ENCODE measurements at regions not wholly inside any gene's neighbourhood (a gene's known extent, or its start where the extent isn't known, plus 50 kb on each side); places are given as distances from the start of the nearest gene placed in this dataset.

GRCh38 chr10:126813432-126813831 lies 91.8 kb upstream of the DOCK1 start:
- no peaks in the 10 kb centered on the region for H3K36me3 Mint-ChIP-seq
- DNase-seq: no peak
- peaks cover 5% of the 10 kb centered on the region for H3K9me3 Mint-ChIP-seq
- H3K27ac Mint-ChIP-seq: no peak overlapping the region
- peaks cover 7% of the 10 kb centered on the region for H3K27me3 Mint-ChIP-seq
- H3K4me3 Mint-ChIP-seq: no peak overlapping the region
- H3K4me1 Mint-ChIP-seq: no peaks in the 10 kb centered on the region

DNA sequence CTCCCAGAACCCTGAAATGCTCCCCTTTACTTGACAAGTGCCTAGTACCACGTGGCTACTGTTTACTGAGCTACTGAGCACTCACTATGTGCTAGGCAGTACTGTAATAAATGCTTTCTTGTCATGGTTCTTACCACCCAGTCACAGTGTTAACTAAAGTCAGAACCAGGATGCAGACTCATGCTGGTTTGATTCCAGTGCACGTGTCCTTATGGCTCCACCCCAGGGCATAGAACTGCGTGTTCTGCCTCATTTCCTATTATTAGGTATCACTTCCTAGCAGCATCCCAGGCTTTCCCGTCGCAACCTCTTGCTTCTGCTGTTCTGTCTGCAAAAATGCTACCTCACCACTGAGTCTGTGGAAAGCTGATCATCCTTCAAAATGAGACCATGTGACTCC lies 71.7 kb upstream of the DOCK1 start:
- Mint-ChIP-seq H3K4me3 (no peak overlapping the region), H3K36me3 (no peaks in the 10 kb centered on the region), H3K4me1 (no peaks in the 10 kb centered on the region), H3K27ac (no peak overlapping the region), H3K27me3 (peaks cover 6% of the 10 kb centered on the region), H3K9me3 (peaks cover 2% of the 10 kb centered on the region)
- DNase-seq: no peak

GRCh38 chr10:126836009-126836408 lies 69.2 kb upstream of the DOCK1 start:
- Mint-ChIP-seq H3K36me3 (no peaks in the 10 kb centered on the region), H3K27ac (no peak overlapping the region), H3K4me1 (no peaks in the 10 kb centered on the region), H3K9me3 (no peaks in the 10 kb centered on the region), H3K27me3 (no peaks in the 10 kb centered on the region), H3K4me3 (no peak overlapping the region)
- DNase-seq: no peak

- Mint-ChIP-seq H3K9me3 (no peaks in the 10 kb centered on the region), H3K27ac (no peak overlapping the region), H3K4me1 (no peaks in the 10 kb centered on the region), H3K36me3 (no peaks in the 10 kb centered on the region), H3K4me3 (no peak overlapping the region), H3K27me3 (no peaks in the 10 kb centered on the region)
- no peak for DNase-seq
Measured at GRCh38 chr10:126838316-126838715, 66.9 kb upstream of the DOCK1 start.

- Mint-ChIP-seq H3K36me3 (no peaks in the 10 kb centered on the region), H3K9me3 (no peaks in the 10 kb centered on the region), H3K4me3 (no peak overlapping the region), H3K27ac (no peak overlapping the region), H3K27me3 (no peaks in the 10 kb centered on the region), H3K4me1 (no peaks in the 10 kb centered on the region)
- no peak for DNase-seq
Measured at GRCh38 chr10:126839094-126839761, 66.0 kb upstream of the DOCK1 start.

GRCh38 chr10:126840576-126841135 lies 64.6 kb upstream of the DOCK1 start:
- Mint-ChIP-seq H3K27me3 (no peaks in the 10 kb centered on the region), H3K9me3 (no peaks in the 10 kb centered on the region), H3K27ac (no peak overlapping the region), H3K4me3 (no peak overlapping the region), H3K4me1 (no peaks in the 10 kb centered on the region), H3K36me3 (no peaks in the 10 kb centered on the region)
- no peak for DNase-seq

DNA sequence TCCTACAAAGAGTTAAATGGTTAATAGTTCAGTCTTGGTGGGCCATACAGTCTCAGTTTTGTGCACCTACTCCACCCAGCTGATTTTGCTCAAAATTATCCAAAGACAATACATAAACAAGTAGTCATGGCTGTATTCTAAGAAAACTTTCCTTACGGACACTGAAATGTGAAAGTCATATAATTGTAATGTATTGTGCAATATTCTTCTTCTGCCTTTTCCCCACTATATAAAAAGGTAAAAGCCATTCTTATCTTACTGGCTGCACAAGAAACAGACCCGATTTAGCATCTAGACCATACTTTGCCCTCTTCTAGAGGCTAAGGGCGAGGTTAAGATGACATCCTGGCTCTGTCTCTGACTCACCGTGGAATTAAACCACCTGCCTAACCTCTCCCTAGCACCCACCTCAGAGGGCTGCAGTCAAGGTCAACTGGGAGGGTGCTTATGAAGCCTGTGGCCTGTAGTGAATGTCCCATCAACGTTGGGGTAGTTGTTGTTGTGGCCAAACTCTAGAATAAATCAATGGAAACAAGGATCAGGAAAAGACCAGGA lies 63.8 kb upstream of the DOCK1 start:
- H3K4me3 Mint-ChIP-seq: no peak overlapping the region
- no peaks in the 10 kb centered on the region for H3K4me1 Mint-ChIP-seq
- no peak overlapping the region for H3K27ac Mint-ChIP-seq
- H3K36me3 Mint-ChIP-seq: no peaks in the 10 kb centered on the region
- H3K9me3 Mint-ChIP-seq: no peaks in the 10 kb centered on the region
- DNase-seq: no peak
- no peaks in the 10 kb centered on the region for H3K27me3 Mint-ChIP-seq

DNA sequence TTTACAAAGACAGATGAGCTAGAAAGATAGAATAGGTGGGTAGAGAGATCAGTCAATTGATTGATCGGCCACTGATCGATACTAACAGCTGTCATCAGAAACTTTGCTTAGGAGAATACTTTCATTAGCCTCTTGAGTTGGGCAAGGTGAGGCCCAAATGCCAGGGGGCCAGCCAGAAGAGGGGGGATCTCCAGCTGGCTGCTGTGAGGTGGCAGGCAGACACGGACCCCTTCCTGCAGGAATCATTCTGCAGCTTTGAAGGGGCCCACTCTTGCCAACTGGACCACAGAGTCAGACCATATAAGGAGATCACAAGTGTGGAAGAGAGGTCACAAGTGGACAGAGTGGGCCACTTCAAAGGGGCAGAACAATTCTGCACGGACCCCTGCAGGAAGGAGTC lies 62.9 kb upstream of the DOCK1 start:
- no peak overlapping the region for H3K27ac Mint-ChIP-seq

DNA sequence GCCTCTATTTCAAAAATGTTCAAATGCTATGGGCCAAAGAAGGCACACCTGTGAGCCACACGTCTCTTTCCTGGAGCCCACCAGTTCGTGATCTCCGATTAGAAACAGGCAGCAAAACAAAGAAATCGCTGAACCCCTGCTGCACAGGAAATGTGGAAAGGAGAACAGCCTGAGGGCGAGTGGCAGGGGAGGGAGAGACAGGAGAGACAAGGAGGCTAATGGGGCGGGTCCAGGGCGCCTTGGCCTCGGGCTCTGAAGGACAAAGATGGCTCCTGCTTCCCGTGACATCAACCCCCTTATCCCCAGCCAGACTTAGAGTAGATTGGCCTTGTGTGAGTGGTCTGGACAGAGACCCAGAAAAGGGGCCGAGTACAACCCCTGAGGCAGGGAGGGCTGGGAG lies 62.4 kb upstream of the DOCK1 start:
- no peaks in the 10 kb centered on the region for H3K4me1 Mint-ChIP-seq
- no peak overlapping the region for H3K4me3 Mint-ChIP-seq
- no peaks in the 10 kb centered on the region for H3K36me3 Mint-ChIP-seq
- no peak for DNase-seq
- no peaks in the 10 kb centered on the region for H3K9me3 Mint-ChIP-seq
- no peak overlapping the region for H3K27ac Mint-ChIP-seq
- no peaks in the 10 kb centered on the region for H3K27me3 Mint-ChIP-seq

More for the DNA sequence above, 62.9 kb upstream of the DOCK1 start:
- Mint-ChIP-seq H3K4me3 (no peak overlapping the region), H3K4me1 (no peaks in the 10 kb centered on the region), H3K36me3 (no peaks in the 10 kb centered on the region), H3K9me3 (no peaks in the 10 kb centered on the region), H3K27me3 (no peaks in the 10 kb centered on the region)
- DNase-seq: no peak

- Mint-ChIP-seq H3K27me3 (no peaks in the 10 kb centered on the region), H3K4me1 (no peaks in the 10 kb centered on the region), H3K4me3 (no peak overlapping the region), H3K9me3 (no peaks in the 10 kb centered on the region), H3K27ac (no peak overlapping the region), H3K36me3 (no peaks in the 10 kb centered on the region)
- DNase-seq: no peak
Measured at GRCh38 chr10:126843299-126843934, 61.8 kb upstream of the DOCK1 start.

- no peaks in the 10 kb centered on the region for H3K36me3 Mint-ChIP-seq
- no peak for DNase-seq
- no peaks in the 10 kb centered on the region for H3K4me1 Mint-ChIP-seq
- no peaks in the 10 kb centered on the region for H3K9me3 Mint-ChIP-seq
- H3K27ac Mint-ChIP-seq: no peak overlapping the region
- no peaks in the 10 kb centered on the region for H3K27me3 Mint-ChIP-seq
- H3K4me3 Mint-ChIP-seq: no peak overlapping the region
Measured at GRCh38 chr10:126844406-126844805, 60.8 kb upstream of the DOCK1 start.

DNA sequence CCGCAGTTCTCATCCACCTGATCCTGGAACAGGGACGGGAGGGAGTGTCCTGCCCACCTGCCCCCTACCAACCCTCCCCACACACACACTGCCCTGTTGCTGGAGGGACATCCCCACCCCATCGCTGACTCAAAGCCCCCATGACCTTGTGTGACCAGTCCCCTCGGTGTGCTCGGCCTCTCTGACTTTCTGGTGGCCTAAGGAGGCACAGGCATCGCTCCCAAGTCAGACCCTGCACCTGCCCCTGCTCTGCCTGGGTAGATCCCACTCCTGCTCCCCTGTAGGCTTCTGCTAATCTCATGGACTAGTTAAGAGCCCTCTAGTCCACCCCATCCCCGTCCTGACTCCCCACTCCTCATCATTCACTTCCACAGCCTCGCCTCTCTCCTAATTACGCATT lies 58.8 kb upstream of the DOCK1 start:
- no peaks in the 10 kb centered on the region for H3K27me3 Mint-ChIP-seq
- no peaks in the 10 kb centered on the region for H3K36me3 Mint-ChIP-seq
- H3K9me3 Mint-ChIP-seq: no peaks in the 10 kb centered on the region
- H3K4me3 Mint-ChIP-seq: no peak overlapping the region
- no peak overlapping the region for H3K27ac Mint-ChIP-seq
- DNase-seq: no peak
- no peaks in the 10 kb centered on the region for H3K4me1 Mint-ChIP-seq

GRCh38 chr10:126846959-126847358 lies 58.3 kb upstream of the DOCK1 start:
- H3K4me3 Mint-ChIP-seq: no peak overlapping the region

GRCh38 chr10:126847666-126848065 lies 57.6 kb upstream of the DOCK1 start:
- Mint-ChIP-seq H3K27me3 (no peaks in the 10 kb centered on the region), H3K36me3 (no peaks in the 10 kb centered on the region), H3K9me3 (no peaks in the 10 kb centered on the region), H3K4me1 (no peaks in the 10 kb centered on the region), H3K27ac (no peak overlapping the region), H3K4me3 (no peak overlapping the region)
- no peak for DNase-seq

More at GRCh38 chr10:126846959-126847358, 58.3 kb upstream of the DOCK1 start:
- DNase-seq: no peak
- Mint-ChIP-seq H3K9me3 (no peaks in the 10 kb centered on the region), H3K36me3 (no peaks in the 10 kb centered on the region), H3K27me3 (no peaks in the 10 kb centered on the region), H3K27ac (no peak overlapping the region), H3K4me1 (no peaks in the 10 kb centered on the region)

- H3K36me3 Mint-ChIP-seq: no peaks in the 10 kb centered on the region
- DNase-seq: no peak
- H3K27me3 Mint-ChIP-seq: no peaks in the 10 kb centered on the region
- H3K4me1 Mint-ChIP-seq: no peaks in the 10 kb centered on the region
- H3K9me3 Mint-ChIP-seq: no peaks in the 10 kb centered on the region
- H3K4me3 Mint-ChIP-seq: no peak overlapping the region
- no peak overlapping the region for H3K27ac Mint-ChIP-seq
Measured at GRCh38 chr10:126849646-126850045, 55.6 kb upstream of the DOCK1 start.

Data from activated naive CD8-positive, alpha-beta T cell treated with anti-CD3 and anti-CD28 coated beads for 36 hours (primary cell).